ENCODE measurements at regions not wholly inside any gene's neighbourhood (a gene's known extent, or its start where the extent isn't known, plus 50 kb on each side); places are given as distances from the start of the nearest gene placed in this dataset.

DNA sequence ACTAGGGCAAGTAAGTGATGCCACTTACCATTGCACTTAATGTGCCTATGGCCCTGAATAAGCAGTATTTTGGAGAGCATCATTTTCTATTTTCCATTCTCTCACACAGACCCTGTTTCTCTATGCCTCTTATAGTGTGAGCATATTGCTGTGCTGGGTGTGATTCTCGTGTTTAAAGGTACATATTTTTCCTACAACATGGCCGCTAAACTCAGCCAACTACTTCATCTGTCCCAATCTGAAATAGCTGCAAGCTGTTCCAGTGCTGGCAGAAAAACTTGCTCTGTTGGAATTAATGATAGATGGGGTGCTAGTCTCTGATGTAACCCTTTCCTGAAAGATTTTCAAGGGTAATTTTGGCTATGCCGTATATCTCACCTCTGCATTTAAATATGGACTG, 97.5 kb downstream of the ZNF326 start:
- no peaks in the 10 kb centered on the region for H3K4me1 ChIP-seq
- WGBS, 2 donors (ENCODE audit: low coverage in 1 of 2), result 35 to 54% methylated on average over 2 of the region's 3 CpGs
- TF ChIP-seq POLR2A (IDR thresholded peaks at IDR 0.05) (no peak), POLR2AphosphoS5 (IDR thresholded peaks at IDR 0.05) (no peak), EP300 (IDR thresholded peaks at IDR 0.05) (no peak)
- TF ChIP-seq, protein P1, sequence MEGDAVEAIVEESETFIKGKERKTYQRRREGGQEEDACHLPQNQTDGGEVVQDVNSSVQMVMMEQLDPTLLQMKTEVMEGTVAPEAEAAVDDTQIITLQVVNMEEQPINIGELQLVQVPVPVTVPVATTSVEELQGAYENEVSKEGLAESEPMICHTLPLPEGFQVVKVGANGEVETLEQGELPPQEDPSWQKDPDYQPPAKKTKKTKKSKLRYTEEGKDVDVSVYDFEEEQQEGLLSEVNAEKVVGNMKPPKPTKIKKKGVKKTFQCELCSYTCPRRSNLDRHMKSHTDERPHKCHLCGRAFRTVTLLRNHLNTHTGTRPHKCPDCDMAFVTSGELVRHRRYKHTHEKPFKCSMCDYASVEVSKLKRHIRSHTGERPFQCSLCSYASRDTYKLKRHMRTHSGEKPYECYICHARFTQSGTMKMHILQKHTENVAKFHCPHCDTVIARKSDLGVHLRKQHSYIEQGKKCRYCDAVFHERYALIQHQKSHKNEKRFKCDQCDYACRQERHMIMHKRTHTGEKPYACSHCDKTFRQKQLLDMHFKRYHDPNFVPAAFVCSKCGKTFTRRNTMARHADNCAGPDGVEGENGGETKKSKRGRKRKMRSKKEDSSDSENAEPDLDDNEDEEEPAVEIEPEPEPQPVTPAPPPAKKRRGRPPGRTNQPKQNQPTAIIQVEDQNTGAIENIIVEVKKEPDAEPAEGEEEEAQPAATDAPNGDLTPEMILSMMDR (IDR thresholded peaks at IDR 0.05), result no peak

More for the DNA sequence above, 97.5 kb downstream of the ZNF326 start:
- Histone ChIP-seq H3K9me3 (peaks cover 0 to 18% (median 0%) of the 10 kb centered on the region in 3 donors), H3K27me3 (peaks cover 11% of the 10 kb centered on the region), H3K4me3 (no peak overlapping the region), H3K27ac (no peak overlapping the region), H3K36me3 (no peaks in the 10 kb centered on the region)
- no peak for ATAC-seq

Small RNAs in the stretch of these regions (small RNA-seq; reads per million reads assigned to genes)
- gene RNU6-695P, result 0 reads per million in 4 donors

Data from gastroesophageal sphincter (tissue), 4 donors.